Esophagus squamous epithelium (tissue), 5 donors: ENCODE measurements at regions not wholly inside any gene's neighbourhood (a gene's known extent, or its start where the extent isn't known, plus 50 kb on each side); places are given as distances from the start of the nearest gene placed in this dataset.
"Not testable (repeated sequence)": the region's sequence is repeated elsewhere in the genome, so short reads cannot be mapped to it uniquely, and the experiment has no call there.

Experiments
- DNase-seq: peaks from one replicate; lab custom pipeline; 2025; lab: John Stamatoyannopoulos, UW
- H3K27ac ChIP-seq, 4 donors: fragments of 200-600 bp; sonication (generic); one replicate each; pipeline ENCODE4 v1.5.1; 2016 to 2019; ENCODE audit warnings: mild to moderate bottlenecking in 1 of 4
- H3K27me3 ChIP-seq, 4 donors: fragments of 200-600 bp; sonication (generic); 1 replicate in 3 of 4; 2 replicates in 1 of 4; pipeline versions ENCODE4 v1.5.1 to v1.6.0; 2017 to 2021; ENCODE audit warnings: antibody characterized with exemption in 1 of 4
- H3K36me3 ChIP-seq, 3 donors: fragments of 200-600 bp; sonication (generic); one replicate each; pipeline ENCODE4 v1.5.1; 2016 to 2019
- H3K4me1 ChIP-seq, 3 donors: fragments of 200-600 bp; sonication (generic); one replicate each; pipeline ENCODE4 v1.5.1; 2017 to 2019
- H3K4me3 ChIP-seq, 4 donors: fragments of 200-600 bp; sonication (generic); 1 replicate in 3 of 4; 2 replicates in 1 of 4; pipeline ENCODE4 v1.5.1; 2016 to 2019; ENCODE audit warnings: mild to moderate bottlenecking in 2 of 4, moderate library complexity in 1 of 4
- H3K9me3 ChIP-seq, 3 donors: fragments of 200-600 bp; sonication (generic); one replicate each; pipeline ENCODE4 v1.5.1; 2016 to 2019
- CTCF ChIP-seq, 6 experiments: fragments of 450-650 bp in 4 of 6; fragments of 200-600 bp in 2 of 6; sonication (generic) in 2 of 6; IDR thresholded peaks; one replicate each; pipeline ENCODE4 v1.5.1; 2016 to 2019; ENCODE audit warnings: antibody characterized with exemption in 6 of 6, mild to moderate bottlenecking in 4 of 6, moderate library complexity in 4 of 6
- POLR2A ChIP-seq, 4 donors: fragments of 450-650 bp; IDR thresholded peaks; one replicate each; pipeline ENCODE4 v1.6.1; 2017; ENCODE audit warnings: antibody characterized with exemption in 4 of 4, mild to moderate bottlenecking in 4 of 4, moderate library complexity in 3 of 4
- WGBS, 2 donors: methylation state at CpG; one replicate each; pipeline ENCODE4 v1.1.5; 2018; 5-methylcytosine and 5-hydroxymethylcytosine counted together
- intact Hi-C: fragments of 100-400 bp; cut with DNase I; formaldehyde crosslinking; loops from one replicate; pipeline ENCODE4 v1.15.0; 2022
- donor health status: DM: yes; HTN: yes; CAD: no.

- Histone ChIP-seq H3K4me1 (peaks cover 7 to 44% (median 9%) of the 10 kb centered on the region in 3 donors), H3K27me3 (no peaks in the 10 kb centered on the region), H3K27ac (peak overlapping the region in 2 of 4 donors; percentile 25 to 75), H3K9me3 (no peaks in the 10 kb centered on the region), H3K4me3 (no peak overlapping the region), H3K36me3 (no peaks in the 10 kb centered on the region)
- no peak for DNase-seq
- intact Hi-C loops: no loop called here
- TF ChIP-seq CTCF (IDR thresholded peaks at IDR 0.05) (no peak), POLR2A (IDR thresholded peaks at IDR 0.05) (no peak)
These were observed 74.5 kb upstream of the NCKAP5 start for GRCh38 chr2:133642791-133643191.

- no peaks in the 10 kb centered on the region for H3K9me3 ChIP-seq
- H3K36me3 ChIP-seq: no peaks in the 10 kb centered on the region
- intact Hi-C loops: no loop called here
- no peak overlapping the region for H3K27ac ChIP-seq
- 67 to 80% methylated on average over 2 of the region's 2 CpGs for WGBS, 2 donors
- TF ChIP-seq CTCF (IDR thresholded peaks at IDR 0.05) (no peak), POLR2A (IDR thresholded peaks at IDR 0.05) (no peak)
- no peaks in the 10 kb centered on the region for H3K27me3 ChIP-seq
- no peak for DNase-seq
- H3K4me1 ChIP-seq: peaks cover 7 to 44% (median 9%) of the 10 kb centered on the region in 3 donors
- no peak overlapping the region for H3K4me3 ChIP-seq
These were observed 75.6 kb upstream of the NCKAP5 start for GRCh38 chr2:133643863-133644262.

GRCh38 chr2:133644846-133645245, 76.6 kb upstream of the NCKAP5 start:
- TF ChIP-seq CTCF (IDR thresholded peaks at IDR 0.05) (no peak), POLR2A (IDR thresholded peaks at IDR 0.05) (no peak)

DNA sequence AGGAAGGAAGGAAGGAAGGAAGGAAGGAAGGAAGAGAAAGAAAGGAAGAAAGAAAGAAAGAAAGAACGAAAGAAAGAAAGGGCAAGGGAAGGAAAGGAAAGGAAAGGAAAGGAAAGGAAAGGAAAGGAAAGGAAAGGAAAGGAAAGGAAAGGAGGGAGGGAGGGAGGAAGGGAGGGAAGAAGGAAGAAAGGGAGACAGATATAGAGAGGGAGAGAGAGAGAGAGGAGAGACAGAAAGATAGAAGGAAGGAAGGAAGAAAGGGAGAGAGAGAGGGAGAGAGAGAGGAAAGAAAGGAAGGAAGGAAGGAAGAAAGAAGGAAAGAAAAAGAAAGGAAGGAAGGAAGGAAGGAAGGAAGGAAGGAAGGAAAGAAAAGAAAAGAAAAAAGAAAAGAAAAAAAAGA, 79.1 kb upstream of the NCKAP5 start:
- H3K36me3 ChIP-seq, H3K27ac ChIP-seq, DNase-seq, H3K4me3 ChIP-seq, H3K27me3 ChIP-seq, intact Hi-C loops, H3K9me3 ChIP-seq: not testable (repeated sequence)
- peaks cover 4 to 13% (median 7%) of the 10 kb centered on the region in 3 donors for H3K4me1 ChIP-seq
- 90 to 100% methylated on average over 1 of the region's 1 CpG for WGBS, 2 donors

More at GRCh38 chr2:133644846-133645245, 76.6 kb upstream of the NCKAP5 start:
- DNase-seq: no peak
- Histone ChIP-seq H3K27me3 (no peaks in the 10 kb centered on the region), H3K4me1 (peaks cover 7 to 37% (median 9%) of the 10 kb centered on the region in 3 donors), H3K27ac (no peak overlapping the region), H3K9me3 (no peaks in the 10 kb centered on the region), H3K36me3 (no peaks in the 10 kb centered on the region), H3K4me3 (no peak overlapping the region)
- intact Hi-C loops: no loop called here

DNA sequence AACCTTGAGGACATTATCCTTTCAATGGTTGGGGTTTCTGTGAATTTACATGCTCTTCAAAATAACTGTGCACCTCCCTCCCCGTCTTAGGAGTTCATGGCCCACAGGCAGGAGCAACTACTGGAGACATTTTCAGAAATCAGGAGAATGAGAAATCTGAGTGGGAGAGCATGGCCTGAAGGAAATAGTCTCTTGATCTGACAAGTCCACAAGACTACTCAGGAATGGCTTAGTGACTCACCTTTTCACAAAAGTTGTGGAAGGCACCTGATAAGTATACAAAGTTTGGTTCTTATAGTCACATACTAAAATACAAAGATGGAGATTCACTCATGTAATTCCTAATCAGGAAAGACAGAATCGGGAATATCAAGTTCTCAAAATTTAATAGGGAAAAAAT, 83.6 kb upstream of the NCKAP5 start:
- H3K36me3 ChIP-seq: no peaks in the 10 kb centered on the region
- H3K4me3 ChIP-seq: no peak overlapping the region
- H3K9me3 ChIP-seq: peaks cover 0 to 5% (median 4%) of the 10 kb centered on the region in 3 donors
- intact Hi-C loops: no loop called here
- no peaks in the 10 kb centered on the region for H3K27me3 ChIP-seq
- TF ChIP-seq POLR2A (IDR thresholded peaks at IDR 0.05): no peak
- H3K27ac ChIP-seq: no peak overlapping the region
- no peaks in the 10 kb centered on the region for H3K4me1 ChIP-seq
- WGBS, 2 donors: 50 to 55% methylated on average over 2 of the region's 2 CpGs
- no peak for DNase-seq

- no peak for DNase-seq
These were observed 84.1 kb upstream of the NCKAP5 start for GRCh38 chr2:133652398-133652797.

More at GRCh38 chr2:133652398-133652797, 84.1 kb upstream of the NCKAP5 start:
- intact Hi-C loops: no loop called here
- Histone ChIP-seq H3K4me3 (no peak overlapping the region), H3K4me1 (no peaks in the 10 kb centered on the region), H3K27ac (no peak overlapping the region), H3K27me3 (no peaks in the 10 kb centered on the region), H3K9me3 (peaks cover 0 to 5% (median 4%) of the 10 kb centered on the region in 3 donors), H3K36me3 (no peaks in the 10 kb centered on the region)
- WGBS, 2 donors: 42 to 52% methylated on average over 4 of the region's 4 CpGs
- TF ChIP-seq CTCF (IDR thresholded peaks at IDR 0.05) (no peak), POLR2A (IDR thresholded peaks at IDR 0.05) (no peak)
